ENCODE measurements at regions not wholly inside any gene's neighbourhood (a gene's known extent, or its start where the extent isn't known, plus 50 kb on each side); places are given as distances from the start of the nearest gene placed in this dataset.

DNA sequence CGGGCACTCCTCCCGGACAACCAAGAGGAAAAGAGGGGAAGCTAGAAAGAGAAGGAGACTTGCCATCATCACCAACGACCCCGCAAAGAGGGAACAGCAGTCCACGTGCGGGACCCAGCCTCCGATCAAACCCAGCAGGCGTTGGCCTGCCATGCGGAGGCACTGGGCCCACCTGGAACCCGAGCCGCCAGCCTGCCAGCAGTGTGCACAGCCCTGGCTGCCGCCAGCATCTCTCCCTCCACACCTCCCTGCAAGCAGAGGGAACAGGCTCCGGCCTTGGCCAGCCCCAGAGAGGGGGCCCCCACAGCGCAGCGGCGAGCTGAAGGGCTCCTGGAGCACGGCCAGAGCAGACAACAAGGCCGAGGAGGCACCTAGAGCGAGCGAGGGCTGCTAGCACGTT is 1244.7 kb upstream of the B3GALT2 start:
- H3K4me1 ChIP-seq (ENCODE audit: control insufficient read depth, extremely low read depth, insufficient read depth, low read length), result no peaks in the 10 kb centered on the region
- POLR2A ChIA-PET, result no interaction called here
- H3K27me3 ChIP-seq (ENCODE audit: control insufficient read depth in 2 of 2, insufficient read depth in 2 of 2, low read length in 2 of 2), result no peaks in the 10 kb centered on the region
- H3K4me3 ChIP-seq (replicated peaks in 1 of 3; ENCODE audit: insufficient read depth in 1 of 3, low read depth in 1 of 3, low read length in 3 of 3), result no peak overlapping the region
- CTCF ChIA-PET, result no interaction called here
- no peaks in the 10 kb centered on the region for H3K9me3 ChIP-seq (replicated peaks; ENCODE audit: control insufficient read depth, insufficient read depth, low read length)
- no peak overlapping the region for H3K27ac ChIP-seq (ENCODE audit: insufficient read depth, low read depth, low read length)
- no peak overlapping the region for H3K9ac ChIP-seq (replicated peaks; ENCODE audit: extremely low read depth, insufficient read depth, low read length)
- intact Hi-C loops (cut with micrococcal nuclease) (no loop called here), dilution Hi-C loops (cut with MboI; ENCODE audit: extremely low pct_ligation_motif_present, low sequenced_read_pairs) (no loop called here)
- H4K20me1 ChIP-seq (replicated peaks; ENCODE audit: control insufficient read depth, extremely low read depth, insufficient read depth, low read length), result no peaks in the 10 kb centered on the region
- DNase-seq (ENCODE audit: low read depth, low spot score) (no peak), FAIRE-seq (no peak)
- H3K79me2 ChIP-seq (ENCODE audit: control insufficient read depth, insufficient read depth, low read length), result no peaks in the 10 kb centered on the region
- H3K9me1 ChIP-seq (replicated peaks; ENCODE audit: control insufficient read depth, extremely low read depth, insufficient read depth, low read length), result no peaks in the 10 kb centered on the region
- TF ChIP-seq, protein P1, sequence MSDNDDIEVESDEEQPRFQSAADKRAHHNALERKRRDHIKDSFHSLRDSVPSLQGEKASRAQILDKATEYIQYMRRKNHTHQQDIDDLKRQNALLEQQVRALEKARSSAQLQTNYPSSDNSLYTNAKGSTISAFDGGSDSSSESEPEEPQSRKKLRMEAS (IDR thresholded peaks at IDR 0.05; ENCODE audit: insufficient read depth, insufficient read length), result no peak
- TF ChIP-seq FOS (IDR thresholded peaks at IDR 0.05; ENCODE audit: borderline replicate concordance, insufficient read depth, low read length) (no peak), POLR2A (IDR thresholded peaks at IDR 0.05; ENCODE audit: low read depth, low read length) (no peak)
- BruUV-seq (replicated peaks), result no TSS peak
- H3K4me2 ChIP-seq (ENCODE audit: insufficient read depth, low read length), result no peak overlapping the region
- no peak overlapping the region for H2AFZ ChIP-seq (ENCODE audit: low read depth, low read length)
- H3K36me3 ChIP-seq (ENCODE audit: control insufficient read depth in 2 of 2, extremely low read depth in 1 of 2, insufficient read depth in 2 of 2, low read length in 2 of 2), result no peaks in the 10 kb centered on the region

DNA sequence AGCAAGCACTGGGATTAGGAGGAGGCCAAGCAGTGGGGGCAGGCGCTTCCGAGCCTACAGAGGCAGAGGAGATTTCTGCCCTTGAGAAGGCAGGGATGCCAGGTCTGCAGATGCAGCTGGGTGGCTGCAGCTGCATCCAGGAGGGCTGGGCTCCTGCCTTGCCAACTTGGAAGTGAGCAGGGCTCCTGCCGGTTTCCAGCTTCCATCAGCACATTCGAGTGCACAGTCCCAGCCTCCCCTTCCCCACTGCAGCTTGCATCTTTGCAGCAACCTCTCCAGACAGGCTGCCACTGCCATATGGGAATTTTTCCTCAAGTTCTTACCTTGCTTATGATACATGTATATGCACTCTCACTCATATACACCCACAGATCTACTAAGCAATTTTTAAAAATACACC is 1234.3 kb upstream of the B3GALT2 start:
- Histone ChIP-seq H3K4me1 (ENCODE audit: control insufficient read depth, extremely low read depth, insufficient read depth, low read length) (no peaks in the 10 kb centered on the region), H3K9me1 (replicated peaks; ENCODE audit: control insufficient read depth, extremely low read depth, insufficient read depth, low read length) (no peaks in the 10 kb centered on the region), H2AFZ (ENCODE audit: low read depth, low read length) (no peak overlapping the region), H3K4me3 (replicated peaks in 1 of 3; ENCODE audit: insufficient read depth in 1 of 3, low read depth in 1 of 3, low read length in 3 of 3) (no peak overlapping the region), H3K36me3 (ENCODE audit: control insufficient read depth in 2 of 2, extremely low read depth in 1 of 2, insufficient read depth in 2 of 2, low read length in 2 of 2) (no peaks in the 10 kb centered on the region), H3K9me3 (replicated peaks; ENCODE audit: control insufficient read depth, insufficient read depth, low read length) (no peaks in the 10 kb centered on the region), H3K9ac (replicated peaks; ENCODE audit: extremely low read depth, insufficient read depth, low read length) (no peak overlapping the region), H3K4me2 (ENCODE audit: insufficient read depth, low read length) (no peak overlapping the region), H3K79me2 (ENCODE audit: control insufficient read depth, insufficient read depth, low read length) (no peaks in the 10 kb centered on the region), H4K20me1 (replicated peaks; ENCODE audit: control insufficient read depth, extremely low read depth, insufficient read depth, low read length) (no peaks in the 10 kb centered on the region), H3K27ac (ENCODE audit: insufficient read depth, low read depth, low read length) (no peak overlapping the region), H3K27me3 (ENCODE audit: control insufficient read depth in 2 of 2, insufficient read depth in 2 of 2, low read length in 2 of 2) (no peaks in the 10 kb centered on the region)
- dilution Hi-C loops (cut with MboI; ENCODE audit: extremely low pct_ligation_motif_present, low sequenced_read_pairs) (no loop called here), intact Hi-C loops (cut with micrococcal nuclease) (no loop called here)
- CTCF ChIA-PET, result no interaction called here
- TF ChIP-seq POLR2AphosphoS5 (IDR thresholded peaks at IDR 0.05; ENCODE audit: insufficient read depth, low read depth, low read length) (no peak), EZH2 (IDR thresholded peaks at IDR 0.05; ENCODE audit: borderline replicate concordance, low read depth, low read length, severe bottlenecking) (no peak)
- BruUV-seq (replicated peaks), result no TSS peak
- POLR2A ChIA-PET, result no interaction called here
- DNase-seq (ENCODE audit: low read depth, low spot score) (no peak), FAIRE-seq (no peak)
